ENCODE measurements at regions not wholly inside any gene's neighbourhood (a gene's known extent, or its start where the extent isn't known, plus 50 kb on each side); places are given as distances from the start of the nearest gene placed in this dataset.
"Not testable (repeated sequence)": the region's sequence is repeated elsewhere in the genome, so short reads cannot be mapped to it uniquely, and the experiment has no call there.

GRCh38 chr5:167375125-167375524 lies 916.3 kb upstream of the WWC1 start:
- H3K4me1 Mint-ChIP-seq = no peaks in the 10 kb centered on the region
- H3K36me3 Mint-ChIP-seq (ENCODE audit: insufficient read depth) = no peaks in the 10 kb centered on the region
- no peak overlapping the region for H3K27ac Mint-ChIP-seq (ENCODE audit: low read depth)
- H3K27me3 Mint-ChIP-seq = no peaks in the 10 kb centered on the region
- peaks cover 14% of the 10 kb centered on the region for H3K9me3 Mint-ChIP-seq
- no peak overlapping the region for H3K4me3 Mint-ChIP-seq
- DNase-seq (ENCODE audit: low spot score in 2 of 2) (no peak), ATAC-seq (replicated peaks; ENCODE audit: extremely low read depth, poor library complexity, severe bottlenecking) (no peak)

GRCh38 chr5:167378894-167379723 lies 912.3 kb upstream of the WWC1 start:
- Mint-ChIP-seq H3K4me1 (no peaks in the 10 kb centered on the region), H3K9me3 (peaks cover 16% of the 10 kb centered on the region), H3K27me3 (no peaks in the 10 kb centered on the region), H3K36me3 (ENCODE audit: insufficient read depth) (no peaks in the 10 kb centered on the region), H3K27ac (ENCODE audit: low read depth) (no peak overlapping the region), H3K4me3 (no peak overlapping the region)
- DNase-seq (ENCODE audit: low spot score in 2 of 2) (no peak), ATAC-seq (replicated peaks; ENCODE audit: extremely low read depth, poor library complexity, severe bottlenecking) (no peak)

- ATAC-seq (replicated peaks; ENCODE audit: extremely low read depth, poor library complexity, severe bottlenecking) (no peak), DNase-seq (ENCODE audit: low spot score in 2 of 2) (no peak)
- Mint-ChIP-seq H3K4me3 (no peak overlapping the region), H3K36me3 (ENCODE audit: insufficient read depth) (no peaks in the 10 kb centered on the region), H3K27ac (ENCODE audit: low read depth) (no peak overlapping the region), H3K9me3 (peaks cover 16% of the 10 kb centered on the region), H3K4me1 (no peaks in the 10 kb centered on the region), H3K27me3 (no peaks in the 10 kb centered on the region)
These were observed 910.0 kb upstream of the WWC1 start for GRCh38 chr5:167381457-167381856.

DNA sequence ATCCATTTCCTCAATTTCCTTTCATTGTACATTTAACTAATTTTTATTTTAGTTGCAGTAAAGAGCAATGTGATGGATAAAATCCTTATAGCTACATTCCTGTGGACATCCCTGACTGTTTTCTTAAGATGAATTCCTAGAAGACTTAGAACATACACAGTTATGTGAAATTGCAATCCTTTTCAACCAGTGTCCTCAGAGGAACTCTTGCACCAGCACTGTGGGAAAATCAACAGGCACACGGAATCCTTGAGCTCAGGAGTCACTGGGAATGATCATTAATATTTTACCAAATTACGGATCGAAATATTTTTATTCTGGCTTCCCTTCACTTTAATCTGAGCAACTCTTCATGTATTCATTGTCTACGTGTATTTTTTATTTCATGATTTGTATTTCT lies 901.9 kb upstream of the WWC1 start:
- Mint-ChIP-seq H3K27ac (ENCODE audit: low read depth) (no peak overlapping the region), H3K4me1 (no peaks in the 10 kb centered on the region), H3K4me3 (no peak overlapping the region), H3K27me3 (no peaks in the 10 kb centered on the region), H3K36me3 (ENCODE audit: insufficient read depth) (peaks cover 2% of the 10 kb centered on the region), H3K9me3 (peaks cover 28% of the 10 kb centered on the region)
- DNase-seq (ENCODE audit: low spot score in 2 of 2) = no peak
- no peak for ATAC-seq (replicated peaks; ENCODE audit: extremely low read depth, poor library complexity, severe bottlenecking)

- not testable (repeated sequence) for H3K27me3 Mint-ChIP-seq; H3K27ac Mint-ChIP-seq (ENCODE audit: low read depth); H3K4me3 Mint-ChIP-seq; DNase-seq (ENCODE audit: low spot score in 2 of 2); H3K4me1 Mint-ChIP-seq; ATAC-seq (replicated peaks; ENCODE audit: extremely low read depth, poor library complexity, severe bottlenecking); H3K36me3 Mint-ChIP-seq (ENCODE audit: insufficient read depth)
- H3K9me3 Mint-ChIP-seq = peaks cover 31% of the 10 kb centered on the region
These were observed 900.2 kb upstream of the WWC1 start for GRCh38 chr5:167391286-167391685.

- H3K4me3 Mint-ChIP-seq = no peak overlapping the region
- peaks cover 2% of the 10 kb centered on the region for H3K36me3 Mint-ChIP-seq (ENCODE audit: insufficient read depth)
- no peaks in the 10 kb centered on the region for H3K27me3 Mint-ChIP-seq
- H3K9me3 Mint-ChIP-seq = peaks cover 38% of the 10 kb centered on the region
- no peaks in the 10 kb centered on the region for H3K4me1 Mint-ChIP-seq
- no peak for DNase-seq (ENCODE audit: low spot score in 2 of 2)
- no peak for ATAC-seq (replicated peaks; ENCODE audit: extremely low read depth, poor library complexity, severe bottlenecking)
- no peak overlapping the region for H3K27ac Mint-ChIP-seq (ENCODE audit: low read depth)
These were observed 899.2 kb upstream of the WWC1 start for GRCh38 chr5:167392240-167392639.

DNA sequence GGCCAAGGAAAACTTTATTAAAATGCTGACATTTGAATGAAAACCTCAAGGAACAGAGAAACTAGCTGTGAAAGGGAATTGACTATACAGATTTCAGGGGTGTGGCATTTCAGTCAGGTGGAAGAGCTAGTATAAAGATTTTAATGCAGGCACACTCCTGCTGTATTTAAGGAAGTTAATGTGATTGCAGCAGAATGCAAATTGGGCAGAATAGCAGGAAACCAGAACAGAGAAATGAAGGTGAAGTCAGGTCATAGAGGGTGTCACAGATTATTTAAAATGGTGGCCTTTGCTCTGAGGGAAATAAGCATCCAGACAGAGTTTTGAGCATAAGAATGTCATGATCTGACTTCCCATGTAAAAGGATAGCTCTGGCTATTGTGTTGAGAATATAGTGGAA lies 898.1 kb upstream of the WWC1 start:
- H3K4me3 Mint-ChIP-seq = no peak overlapping the region
- peaks cover 2% of the 10 kb centered on the region for H3K36me3 Mint-ChIP-seq (ENCODE audit: insufficient read depth)
- H3K27ac Mint-ChIP-seq (ENCODE audit: low read depth) = no peak overlapping the region
- H3K27me3 Mint-ChIP-seq = no peaks in the 10 kb centered on the region
- ATAC-seq (replicated peaks; ENCODE audit: extremely low read depth, poor library complexity, severe bottlenecking) (no peak), DNase-seq (ENCODE audit: low spot score in 2 of 2) (no peak)
- H3K9me3 Mint-ChIP-seq = peaks cover 31% of the 10 kb centered on the region
- no peaks in the 10 kb centered on the region for H3K4me1 Mint-ChIP-seq

GRCh38 chr5:167402671-167403070 lies 888.8 kb upstream of the WWC1 start:
- Mint-ChIP-seq H3K9me3 (peaks cover 9% of the 10 kb centered on the region), H3K27ac (ENCODE audit: low read depth) (no peak overlapping the region), H3K36me3 (ENCODE audit: insufficient read depth) (no peaks in the 10 kb centered on the region), H3K27me3 (no peaks in the 10 kb centered on the region), H3K4me1 (no peaks in the 10 kb centered on the region), H3K4me3 (no peak overlapping the region)
- no peak for ATAC-seq (replicated peaks; ENCODE audit: extremely low read depth, poor library complexity, severe bottlenecking)
- no peak for DNase-seq (ENCODE audit: low spot score in 2 of 2)

DNA sequence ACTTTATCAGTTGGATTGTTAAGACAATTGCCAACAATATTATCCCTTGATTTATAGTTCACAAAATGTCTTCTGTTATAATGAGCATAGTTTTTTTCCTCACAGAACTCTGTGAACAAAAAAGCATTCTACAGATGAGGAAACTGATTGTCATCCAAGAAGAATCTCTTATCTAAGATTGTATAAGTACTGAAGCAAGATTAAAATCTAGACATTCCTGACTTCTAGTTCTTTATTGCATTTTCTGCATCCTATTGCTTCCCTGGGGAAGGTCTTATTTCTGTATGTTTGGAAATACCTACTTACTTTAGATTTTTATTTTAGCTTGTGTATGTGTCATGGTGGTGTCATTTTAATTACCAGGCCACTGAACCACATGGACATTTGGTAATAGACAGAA lies 884.9 kb upstream of the WWC1 start:
- Mint-ChIP-seq H3K9me3 (peaks cover 6% of the 10 kb centered on the region), H3K36me3 (ENCODE audit: insufficient read depth) (no peaks in the 10 kb centered on the region), H3K27me3 (no peaks in the 10 kb centered on the region), H3K4me1 (no peaks in the 10 kb centered on the region), H3K27ac (ENCODE audit: low read depth) (no peak overlapping the region), H3K4me3 (no peak overlapping the region)
- no peak for ATAC-seq (replicated peaks; ENCODE audit: extremely low read depth, poor library complexity, severe bottlenecking)
- no peak for DNase-seq (ENCODE audit: low spot score in 2 of 2)

GRCh38 chr5:167412556-167412955 lies 878.9 kb upstream of the WWC1 start:
- Mint-ChIP-seq H3K36me3 (ENCODE audit: insufficient read depth) (peaks cover 4% of the 10 kb centered on the region), H3K9me3 (peaks cover 15% of the 10 kb centered on the region), H3K4me1 (no peaks in the 10 kb centered on the region), H3K27ac (ENCODE audit: low read depth) (no peak overlapping the region), H3K27me3 (no peaks in the 10 kb centered on the region), H3K4me3 (no peak overlapping the region)
- no peak for ATAC-seq (replicated peaks; ENCODE audit: extremely low read depth, poor library complexity, severe bottlenecking)
- no peak for DNase-seq (ENCODE audit: low spot score in 2 of 2)

- DNase-seq (ENCODE audit: low spot score in 2 of 2) (no peak), ATAC-seq (replicated peaks; ENCODE audit: extremely low read depth, poor library complexity, severe bottlenecking) (no peak)
- Mint-ChIP-seq H3K4me1 (no peaks in the 10 kb centered on the region), H3K27me3 (no peaks in the 10 kb centered on the region), H3K9me3 (peaks cover 17% of the 10 kb centered on the region), H3K4me3 (no peak overlapping the region), H3K27ac (ENCODE audit: low read depth) (no peak overlapping the region), H3K36me3 (ENCODE audit: insufficient read depth) (peaks cover 4% of the 10 kb centered on the region)
These were observed 877.9 kb upstream of the WWC1 start for GRCh38 chr5:167413506-167413905.

DNA sequence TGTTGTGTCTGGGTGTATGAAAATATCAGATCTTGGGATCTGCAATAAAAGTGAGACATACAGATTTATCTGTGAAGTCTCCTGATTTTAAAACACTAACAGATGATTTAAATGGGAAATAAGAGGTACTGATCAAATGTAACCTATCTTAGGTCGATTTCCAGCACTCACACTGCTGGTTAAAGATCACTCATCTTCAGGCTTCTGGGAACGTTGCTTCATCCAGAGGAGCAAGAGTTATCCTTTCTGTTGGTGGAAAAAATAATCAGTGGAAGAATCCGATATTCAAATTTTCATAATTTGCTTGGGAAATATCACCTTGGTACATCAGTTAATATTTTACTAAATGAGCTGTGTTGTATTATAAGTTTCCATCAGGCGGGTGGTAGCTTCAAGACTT lies 876.8 kb upstream of the WWC1 start:
- H3K4me1 Mint-ChIP-seq = no peaks in the 10 kb centered on the region
- DNase-seq (ENCODE audit: low spot score in 2 of 2) (no peak), ATAC-seq (replicated peaks; ENCODE audit: extremely low read depth, poor library complexity, severe bottlenecking) (no peak)
- H3K27me3 Mint-ChIP-seq = no peaks in the 10 kb centered on the region
- peaks cover 19% of the 10 kb centered on the region for H3K9me3 Mint-ChIP-seq
- no peak overlapping the region for H3K4me3 Mint-ChIP-seq
- H3K36me3 Mint-ChIP-seq (ENCODE audit: insufficient read depth) = peaks cover 4% of the 10 kb centered on the region
- no peak overlapping the region for H3K27ac Mint-ChIP-seq (ENCODE audit: low read depth)

- Mint-ChIP-seq H3K4me1 (no peaks in the 10 kb centered on the region), H3K27ac (ENCODE audit: low read depth) (no peak overlapping the region), H3K9me3 (peaks cover 21% of the 10 kb centered on the region), H3K27me3 (no peaks in the 10 kb centered on the region), H3K36me3 (ENCODE audit: insufficient read depth) (peaks cover 4% of the 10 kb centered on the region), H3K4me3 (no peak overlapping the region)
- no peak for ATAC-seq (replicated peaks; ENCODE audit: extremely low read depth, poor library complexity, severe bottlenecking)
- DNase-seq (ENCODE audit: low spot score in 2 of 2) = no peak
These were observed 875.4 kb upstream of the WWC1 start for GRCh38 chr5:167415779-167416746.
